Coronary artery (tissue), 2 donors: ENCODE measurements at regions not wholly inside any gene's neighbourhood (a gene's known extent, or its start where the extent isn't known, plus 50 kb on each side); places are given as distances from the start of the nearest gene placed in this dataset.

Experiments used
- DNase-seq: peaks from one replicate; pipeline ENCODE4 v3.0.0-alpha.2; 2017; ENCODE audit warnings: low spot score
- H3K27ac ChIP-seq, 2 donors: fragments of 200-600 bp; sonication (generic); one replicate each; pipeline ENCODE4 v1.5.1; 2016 to 2019
- H3K4me3 ChIP-seq: fragments of 200-600 bp; sonication (generic); 2 replicates; pipeline ENCODE4 v1.5.1; 2016; ENCODE audit warnings: mild to moderate bottlenecking, moderate library complexity
- TF ChIP-seq, protein P1 (sequence below): fragments of 200-600 bp; sonication (generic); IDR thresholded peaks from one replicate; pipeline ENCODE4 v1.5.1; 2019; ENCODE audit warnings: antibody characterized with exemption

DNA sequence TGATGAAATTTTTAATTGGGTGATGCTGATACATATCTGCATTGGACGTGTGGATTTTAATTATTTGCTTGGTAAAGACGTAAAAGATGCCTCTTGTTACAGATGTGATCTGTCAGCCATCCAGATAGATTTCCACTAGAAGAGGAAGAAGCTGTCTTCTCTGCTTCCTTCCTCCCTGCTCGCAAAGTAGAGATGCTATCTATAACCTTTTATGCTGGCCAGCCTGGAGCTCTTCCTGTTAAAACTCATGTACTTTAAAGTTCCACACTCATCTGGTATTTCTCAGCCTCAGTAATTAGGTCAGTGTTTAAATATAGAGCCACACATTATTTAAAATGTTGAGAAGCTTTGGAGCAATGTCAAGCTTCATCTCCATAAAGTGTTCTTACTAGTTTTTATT lies 51.2 kb upstream of the TMEM229A start:
- TF ChIP-seq, protein P1, sequence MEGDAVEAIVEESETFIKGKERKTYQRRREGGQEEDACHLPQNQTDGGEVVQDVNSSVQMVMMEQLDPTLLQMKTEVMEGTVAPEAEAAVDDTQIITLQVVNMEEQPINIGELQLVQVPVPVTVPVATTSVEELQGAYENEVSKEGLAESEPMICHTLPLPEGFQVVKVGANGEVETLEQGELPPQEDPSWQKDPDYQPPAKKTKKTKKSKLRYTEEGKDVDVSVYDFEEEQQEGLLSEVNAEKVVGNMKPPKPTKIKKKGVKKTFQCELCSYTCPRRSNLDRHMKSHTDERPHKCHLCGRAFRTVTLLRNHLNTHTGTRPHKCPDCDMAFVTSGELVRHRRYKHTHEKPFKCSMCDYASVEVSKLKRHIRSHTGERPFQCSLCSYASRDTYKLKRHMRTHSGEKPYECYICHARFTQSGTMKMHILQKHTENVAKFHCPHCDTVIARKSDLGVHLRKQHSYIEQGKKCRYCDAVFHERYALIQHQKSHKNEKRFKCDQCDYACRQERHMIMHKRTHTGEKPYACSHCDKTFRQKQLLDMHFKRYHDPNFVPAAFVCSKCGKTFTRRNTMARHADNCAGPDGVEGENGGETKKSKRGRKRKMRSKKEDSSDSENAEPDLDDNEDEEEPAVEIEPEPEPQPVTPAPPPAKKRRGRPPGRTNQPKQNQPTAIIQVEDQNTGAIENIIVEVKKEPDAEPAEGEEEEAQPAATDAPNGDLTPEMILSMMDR: no peak
- no peak for DNase-seq
- Histone ChIP-seq H3K27ac (no peak overlapping the region), H3K4me3 (no peak overlapping the region)
